ENCODE measurements at regions not wholly inside any gene's neighbourhood (a gene's known extent, or its start where the extent isn't known, plus 50 kb on each side); places are given as distances from the start of the nearest gene placed in this dataset.

GRCh38 chr13:68369739-68370138 is 1139.6 kb upstream of the PCDH9 start (continued):
- TF ChIP-seq NKRF (IDR thresholded peaks at IDR 0.05; ENCODE audit: borderline replicate concordance): no peak
- TF ChIP-seq MTA2 (IDR thresholded peaks at IDR 0.05; ENCODE audit: low read depth): no peak

GRCh38 chr13:68368922-68369321 is 1138.8 kb upstream of the PCDH9 start:
- H3K9me3 ChIP-seq (replicated peaks; ENCODE audit: control insufficient read depth, insufficient read depth, low read depth, low read length): no peaks in the 10 kb centered on the region
- intact Hi-C loops (cut with micrococcal nuclease) (no loop called here), in situ Hi-C loops (cut with MboI) (no loop called here)
- no peaks in the 10 kb centered on the region for H4K20me1 ChIP-seq (replicated peaks; ENCODE audit: control insufficient read depth, insufficient read depth, low read length)
- no peaks in the 10 kb centered on the region for H3K27me3 ChIP-seq (ENCODE audit: control insufficient read depth in 2 of 2, insufficient read depth in 2 of 2, low read length in 2 of 2)
- no peaks in the 10 kb centered on the region for H3K36me3 ChIP-seq (ENCODE audit: control insufficient read depth, insufficient read depth, low read length)
- no peak overlapping the region for H3K9ac ChIP-seq (ENCODE audit: insufficient read depth in 1 of 2, low read depth in 2 of 2, low read length in 2 of 2)
- no peaks in the 10 kb centered on the region for H3K9me1 ChIP-seq (ENCODE audit: control insufficient read depth, insufficient read depth, low read length)
- no peak for ATAC-seq
- no peaks in the 10 kb centered on the region for H3K4me1 ChIP-seq (replicated peaks in 1 of 2; ENCODE audit: control insufficient read depth in 2 of 2, insufficient read depth in 2 of 2, low read length in 2 of 2)
- no peaks in the 10 kb centered on the region for H3K79me2 ChIP-seq (ENCODE audit: control insufficient read depth, insufficient read depth, low read length)
- H2AFZ ChIP-seq (ENCODE audit: low read depth, low read length): no peak overlapping the region
- POLR2A ChIA-PET: no interaction called here
- H3K27ac ChIP-seq (ENCODE audit: extremely low read depth, low read depth, low read length): no peak overlapping the region
- no peak for FAIRE-seq
- 0% methylated on average over 2 of the region's 2 CpGs for whole genome bisulfite sequencing (ENCODE audit: insufficient coverage, low coverage, missing lambda C conversion rate)
- H3K4me2 ChIP-seq (ENCODE audit: insufficient read depth, low read length): no peak overlapping the region
- H3K4me3 ChIP-seq: no peak overlapping the region
- CTCF ChIA-PET (ENCODE audit: low intra/inter-chr PET ratio): no interaction called here
- no TSS peak for BruUV-seq (replicated peaks)
- DNase-seq (ENCODE audit: extremely low read depth in 1 of 4, low spot score in 3 of 4): no peak
- TF ChIP-seq ZBTB1 (CRISPR knock-in tag; IDR thresholded peaks at IDR 0.05; ENCODE audit: borderline replicate concordance, low read depth): no peak
- no peak for TF ChIP-seq UBTF (IDR thresholded peaks at IDR 0.05; ENCODE audit: borderline replicate concordance in 1 of 2, low read depth in 2 of 2, low read length in 2 of 2)
- no peak for TF ChIP-seq MECOM (CRISPR knock-in tag; IDR thresholded peaks at IDR 0.05)
- no peak for TF ChIP-seq KHSRP (IDR thresholded peaks at IDR 0.05)
- no peak for TF ChIP-seq TBL1XR1 (IDR thresholded peaks at IDR 0.05; ENCODE audit: low read length in 2 of 2)
- no peak for TF ChIP-seq KLF6 (CRISPR knock-in tag; IDR thresholded peaks at IDR 0.05; ENCODE audit: borderline replicate concordance)
- TF ChIP-seq ZNF324 (CRISPR knock-in tag; IDR thresholded peaks at IDR 0.05): no peak
- no peak for TF ChIP-seq IFI16 (CRISPR knock-in tag; IDR thresholded peaks at IDR 0.05)
- no peak for TF ChIP-seq PATZ1 (CRISPR knock-in tag; IDR thresholded peaks at IDR 0.05; ENCODE audit: borderline replicate concordance)
- TF ChIP-seq THRA (IDR thresholded peaks at IDR 0.05): no peak
- TF ChIP-seq CBX1 (IDR thresholded peaks at IDR 0.05; ENCODE audit: low read depth): no peak
- no peak for TF ChIP-seq NFIX (CRISPR knock-in tag; IDR thresholded peaks at IDR 0.05; ENCODE audit: low read depth)
- TF ChIP-seq ZBTB7A (IDR thresholded peaks at IDR 0.05; ENCODE audit: borderline replicate concordance, control insufficient read depth, low read depth, low read length): no peak

All from K562 (cell line).